Muscle of leg (tissue), 3 donors: ENCODE measurements at regions not wholly inside any gene's neighbourhood (a gene's known extent, or its start where the extent isn't known, plus 50 kb on each side); places are given as distances from the start of the nearest gene placed in this dataset.

Experiments used
- DNase-seq: peaks from one replicate; pipeline ENCODE4 v3.0.0; 2013
- H3K27ac ChIP-seq: one replicate; pipeline ENCODE4 v1.5.1; 2013; ENCODE audit warnings: mild to moderate bottlenecking, low read length, control low read depth
- H3K27me3 ChIP-seq: one replicate; pipeline ENCODE4 v1.6.1; 2013; ENCODE audit warnings: low read length; ENCODE audit not compliant: control insufficient read depth, insufficient read depth
- H3K36me3 ChIP-seq: one replicate; pipeline ENCODE4 v1.6.1; 2013; ENCODE audit warnings: low read length; ENCODE audit not compliant: control insufficient read depth, insufficient read depth
- H3K4me1 ChIP-seq: one replicate; pipeline ENCODE4 v1.6.1; 2013; ENCODE audit warnings: low read length; ENCODE audit not compliant: control insufficient read depth, insufficient read depth
- H3K4me3 ChIP-seq: one replicate; pipeline ENCODE4 v1.5.1; 2013; ENCODE audit warnings: low read length, control low read depth
- H3K9me3 ChIP-seq: replicated peaks from 2 replicates; pipeline ENCODE4 v1.6.1; 2013; ENCODE audit warnings: low read depth, low read length; ENCODE audit not compliant: control insufficient read depth
- WGBS: methylation state at CpG from one replicate; pipeline ENCODE4 v1.1.5; 2013; ENCODE audit warnings: missing lambda C conversion rate; ENCODE audit not compliant: insufficient coverage; 5-methylcytosine and 5-hydroxymethylcytosine counted together

- WGBS: 52% methylated on average over 2 of the region's 2 CpGs
- no peak for DNase-seq
These were observed 155.0 kb downstream of the OPN5 start for GRCh38 chr6:47936820-47937219.

GRCh38 chr6:47934023-47934422, 152.2 kb downstream of the OPN5 start:
- peak; percentile 26 for DNase-seq
- WGBS: 25% methylated on average over 4 of the region's 6 CpGs

More at GRCh38 chr6:47936820-47937219, 155.0 kb downstream of the OPN5 start:
- Histone ChIP-seq H3K27ac (no peak overlapping the region), H3K36me3 (no peaks in the 10 kb centered on the region), H3K4me1 (peaks cover 2% of the 10 kb centered on the region), H3K9me3 (no peaks in the 10 kb centered on the region), H3K4me3 (no peak overlapping the region), H3K27me3 (no peaks in the 10 kb centered on the region)

GRCh38 chr6:47932575-47932974, 150.7 kb downstream of the OPN5 start:
- Histone ChIP-seq H3K4me1 (peaks cover 2% of the 10 kb centered on the region), H3K36me3 (no peaks in the 10 kb centered on the region), H3K27ac (no peak overlapping the region), H3K9me3 (no peaks in the 10 kb centered on the region), H3K4me3 (no peak overlapping the region), H3K27me3 (no peaks in the 10 kb centered on the region)
- no peak for DNase-seq
- 54% methylated on average over 2 of the region's 4 CpGs for WGBS

More at GRCh38 chr6:47934023-47934422, 152.2 kb downstream of the OPN5 start:
- H3K36me3 ChIP-seq: no peaks in the 10 kb centered on the region
- no peaks in the 10 kb centered on the region for H3K9me3 ChIP-seq
- peaks cover 2% of the 10 kb centered on the region for H3K4me1 ChIP-seq
- no peak overlapping the region for H3K4me3 ChIP-seq
- H3K27me3 ChIP-seq: no peaks in the 10 kb centered on the region
- H3K27ac ChIP-seq: no peak overlapping the region

- no peaks in the 10 kb centered on the region for H3K9me3 ChIP-seq
- peaks cover 2% of the 10 kb centered on the region for H3K4me1 ChIP-seq
- H3K27me3 ChIP-seq: no peaks in the 10 kb centered on the region
- no peak for DNase-seq
- no peak overlapping the region for H3K27ac ChIP-seq
- 59% methylated on average over 3 of the region's 3 CpGs for WGBS
- H3K36me3 ChIP-seq: no peaks in the 10 kb centered on the region
- H3K4me3 ChIP-seq: no peak overlapping the region
These were observed 142.2 kb downstream of the OPN5 start for GRCh38 chr6:47924001-47924400.

GRCh38 chr6:47922391-47922790, 140.6 kb downstream of the OPN5 start:
- no peaks in the 10 kb centered on the region for H3K27me3 ChIP-seq
- peaks cover 2% of the 10 kb centered on the region for H3K4me1 ChIP-seq
- H3K36me3 ChIP-seq: no peaks in the 10 kb centered on the region
- no peak overlapping the region for H3K27ac ChIP-seq
- peak; percentile 76 for DNase-seq
- 43% methylated on average over 1 of the region's 4 CpGs for WGBS
- H3K9me3 ChIP-seq: no peaks in the 10 kb centered on the region
- no peak overlapping the region for H3K4me3 ChIP-seq

- Histone ChIP-seq H3K36me3 (no peaks in the 10 kb centered on the region), H3K9me3 (no peaks in the 10 kb centered on the region), H3K27me3 (no peaks in the 10 kb centered on the region), H3K4me1 (peaks cover 2% of the 10 kb centered on the region), H3K4me3 (no peak overlapping the region), H3K27ac (no peak overlapping the region)
- 93% methylated on average over 2 of the region's 3 CpGs for WGBS
- no peak for DNase-seq
These were observed 138.0 kb downstream of the OPN5 start for GRCh38 chr6:47919875-47920274.

- peaks cover 2% of the 10 kb centered on the region for H3K4me1 ChIP-seq
- 56% methylated on average over 2 of the region's 3 CpGs for WGBS
- no peaks in the 10 kb centered on the region for H3K36me3 ChIP-seq
- DNase-seq: no peak
- H3K27ac ChIP-seq: no peak overlapping the region
- H3K4me3 ChIP-seq: no peak overlapping the region
- H3K9me3 ChIP-seq: no peaks in the 10 kb centered on the region
- no peaks in the 10 kb centered on the region for H3K27me3 ChIP-seq
These were observed 136.0 kb downstream of the OPN5 start for GRCh38 chr6:47917811-47918210.

GRCh38 chr6:47917202-47917601, 135.4 kb downstream of the OPN5 start:
- Histone ChIP-seq H3K27ac (no peak overlapping the region), H3K9me3 (no peaks in the 10 kb centered on the region), H3K27me3 (no peaks in the 10 kb centered on the region), H3K4me3 (no peak overlapping the region), H3K4me1 (no peaks in the 10 kb centered on the region), H3K36me3 (no peaks in the 10 kb centered on the region)
- no peak for DNase-seq
- no CpG with 5 or more reads among the region's 3 CpGs for WGBS

- no CpG with 5 or more reads among the region's 1 CpG for WGBS
- Histone ChIP-seq H3K27me3 (no peaks in the 10 kb centered on the region), H3K4me3 (no peak overlapping the region), H3K4me1 (no peaks in the 10 kb centered on the region), H3K9me3 (no peaks in the 10 kb centered on the region), H3K27ac (no peak overlapping the region), H3K36me3 (no peaks in the 10 kb centered on the region)
- DNase-seq: no peak
These were observed 133.2 kb downstream of the OPN5 start for GRCh38 chr6:47915017-47915416.

- no CpG with 5 or more reads among the region's 4 CpGs for WGBS
- H3K36me3 ChIP-seq: no peaks in the 10 kb centered on the region
- H3K4me3 ChIP-seq: no peak overlapping the region
- no peak for DNase-seq
- H3K9me3 ChIP-seq: no peaks in the 10 kb centered on the region
- H3K27me3 ChIP-seq: no peaks in the 10 kb centered on the region
- no peak overlapping the region for H3K27ac ChIP-seq
- no peaks in the 10 kb centered on the region for H3K4me1 ChIP-seq
These were observed 126.4 kb downstream of the OPN5 start for GRCh38 chr6:47908271-47908670.

GRCh38 chr6:47905717-47906116, 123.9 kb downstream of the OPN5 start:
- 15% methylated on average over 2 of the region's 2 CpGs for WGBS
- no peaks in the 10 kb centered on the region for H3K27me3 ChIP-seq
- H3K36me3 ChIP-seq: no peaks in the 10 kb centered on the region
- H3K27ac ChIP-seq: no peak overlapping the region
- no peak overlapping the region for H3K4me3 ChIP-seq
- H3K9me3 ChIP-seq: no peaks in the 10 kb centered on the region
- DNase-seq: no peak
- H3K4me1 ChIP-seq: no peaks in the 10 kb centered on the region
